ENCODE measurements at regions not wholly inside any gene's neighbourhood (a gene's known extent, or its start where the extent isn't known, plus 50 kb on each side); places are given as distances from the start of the nearest gene placed in this dataset.
A peak's percentile ranks its signal among the peaks of the same experiment; 100 is the strongest.

- no peak for TF ChIP-seq CTCF (IDR thresholded peaks at IDR 0.05)
- H3K4me1 ChIP-seq, result no peaks in the 10 kb centered on the region
Observed at GRCh38 chr10:62654966-62655336, 149.6 kb upstream of the ADO start.

GRCh38 chr10:62655337-62655994 lies 149.1 kb upstream of the ADO start:
- H3K4me3 ChIP-seq, result no peak overlapping the region
- H3K27me3 ChIP-seq (ENCODE audit: low read depth), result no peaks in the 10 kb centered on the region
- ATAC-seq (no peak), DNase-seq (no peak)
- H3K4me1 ChIP-seq, result no peaks in the 10 kb centered on the region
- no peaks in the 10 kb centered on the region for H3K36me3 ChIP-seq
- H3K9me3 ChIP-seq, result no peaks in the 10 kb centered on the region
- TF ChIP-seq CTCF (IDR thresholded peaks at IDR 0.05), result no peak
- intact Hi-C loops (cut with DNase I), result no loop called here
- no peak overlapping the region for H3K27ac ChIP-seq

More at GRCh38 chr10:62654966-62655336, 149.6 kb upstream of the ADO start:
- ATAC-seq (no peak), DNase-seq (no peak)
- no peaks in the 10 kb centered on the region for H3K9me3 ChIP-seq
- H3K27me3 ChIP-seq (ENCODE audit: low read depth), result no peaks in the 10 kb centered on the region
- intact Hi-C loops (cut with DNase I), result no loop called here
- no peak overlapping the region for H3K27ac ChIP-seq
- H3K36me3 ChIP-seq, result no peaks in the 10 kb centered on the region
- no peak overlapping the region for H3K4me3 ChIP-seq

- Histone ChIP-seq H3K36me3 (no peaks in the 10 kb centered on the region), H3K4me1 (no peaks in the 10 kb centered on the region), H3K27ac (no peak overlapping the region), H3K4me3 (no peak overlapping the region), H3K27me3 (ENCODE audit: low read depth) (no peaks in the 10 kb centered on the region), H3K9me3 (no peaks in the 10 kb centered on the region)
- ATAC-seq (peak in 1 of 2 donors; percentile 25), DNase-seq (no peak)
- TF ChIP-seq CTCF (IDR thresholded peaks at IDR 0.05), result no peak
- intact Hi-C loops (cut with DNase I), result no loop called here
Observed at GRCh38 chr10:62657244-62657835, 147.2 kb upstream of the ADO start.

GRCh38 chr10:62658516-62658915 lies 146.0 kb upstream of the ADO start:
- H3K27me3 ChIP-seq (ENCODE audit: low read depth), result no peaks in the 10 kb centered on the region
- no peak for TF ChIP-seq CTCF (IDR thresholded peaks at IDR 0.05)
- no peaks in the 10 kb centered on the region for H3K4me1 ChIP-seq
- H3K9me3 ChIP-seq, result no peaks in the 10 kb centered on the region
- H3K36me3 ChIP-seq, result no peaks in the 10 kb centered on the region
- DNase-seq (no peak), ATAC-seq (no peak)
- intact Hi-C loops (cut with DNase I), result no loop called here
- H3K27ac ChIP-seq, result no peak overlapping the region
- no peak overlapping the region for H3K4me3 ChIP-seq

- TF ChIP-seq CTCF (IDR thresholded peaks at IDR 0.05), result no peak
- Histone ChIP-seq H3K36me3 (no peaks in the 10 kb centered on the region), H3K9me3 (no peaks in the 10 kb centered on the region)
Observed at GRCh38 chr10:62661143-62661542, 143.4 kb upstream of the ADO start.

More at GRCh38 chr10:62661143-62661542, 143.4 kb upstream of the ADO start:
- ATAC-seq (no peak), DNase-seq (no peak)
- H3K4me1 ChIP-seq, result no peaks in the 10 kb centered on the region
- no peak overlapping the region for H3K4me3 ChIP-seq
- intact Hi-C loops (cut with DNase I), result no loop called here
- no peaks in the 10 kb centered on the region for H3K27me3 ChIP-seq (ENCODE audit: low read depth)
- no peak overlapping the region for H3K27ac ChIP-seq
